HFF-Myc (cell line): ENCODE measurements at regions not wholly inside any gene's neighbourhood (a gene's known extent, or its start where the extent isn't known, plus 50 kb on each side); places are given as distances from the start of the nearest gene placed in this dataset.

Experiments
- DNase-seq: peaks from one replicate; pipeline ENCODE4 v3.0.0-alpha.2; 2011; ENCODE audit warnings: low read depth; ENCODE audit errors: extremely low read depth
- H3K4me3 ChIP-seq: replicated peaks from 2 replicates; pipeline ENCODE4 v1.5.1; 2011; ENCODE audit warnings: low read depth, mild to moderate bottlenecking, control low read depth, low read length
- TF ChIP-seq, protein P1 (sequence below): IDR thresholded peaks from 2 replicates; pipeline ENCODE4 v1.5.1; 2012; ENCODE audit warnings: mild to moderate bottlenecking, low read depth, low read length, control low read depth; ENCODE audit errors: missing control alignments

DNA sequence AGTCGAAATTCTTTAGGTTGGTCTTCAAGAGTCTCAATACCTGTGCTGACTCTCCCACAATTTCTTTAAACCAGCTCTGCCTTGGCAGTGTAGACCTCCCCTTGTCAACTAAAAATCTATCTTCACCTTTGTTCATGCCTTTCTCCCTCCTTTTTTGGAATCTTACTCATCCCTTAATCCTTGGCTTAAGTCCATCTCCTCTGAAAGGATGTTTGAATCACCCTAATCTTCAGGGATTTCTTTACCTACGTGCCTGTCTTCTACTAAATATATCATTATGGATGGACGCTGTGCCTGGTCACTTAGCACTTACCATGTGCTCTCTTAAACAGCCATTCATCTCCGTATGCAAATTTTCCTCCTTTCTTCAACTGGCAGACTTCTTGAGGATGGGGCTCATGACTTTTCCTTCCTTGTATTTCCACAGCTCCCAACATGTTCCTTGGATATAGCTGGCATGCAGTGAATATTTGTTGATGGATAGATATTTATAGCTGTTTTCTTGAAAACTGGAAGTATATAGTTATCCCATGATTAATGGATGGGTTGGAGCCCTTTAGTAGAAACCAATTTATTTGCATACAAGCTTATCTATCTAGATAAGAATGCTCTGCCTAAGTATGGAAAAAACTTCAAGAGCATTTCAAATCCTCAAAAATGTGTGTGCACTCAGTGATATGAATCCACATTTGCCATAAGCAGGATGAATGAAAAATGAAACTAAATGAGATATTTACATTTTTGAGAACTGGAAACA is 166.6 kb downstream of the SPRY1 start:
- no peak overlapping the region for H3K4me3 ChIP-seq
- DNase-seq, result no peak
- TF ChIP-seq, protein P1, sequence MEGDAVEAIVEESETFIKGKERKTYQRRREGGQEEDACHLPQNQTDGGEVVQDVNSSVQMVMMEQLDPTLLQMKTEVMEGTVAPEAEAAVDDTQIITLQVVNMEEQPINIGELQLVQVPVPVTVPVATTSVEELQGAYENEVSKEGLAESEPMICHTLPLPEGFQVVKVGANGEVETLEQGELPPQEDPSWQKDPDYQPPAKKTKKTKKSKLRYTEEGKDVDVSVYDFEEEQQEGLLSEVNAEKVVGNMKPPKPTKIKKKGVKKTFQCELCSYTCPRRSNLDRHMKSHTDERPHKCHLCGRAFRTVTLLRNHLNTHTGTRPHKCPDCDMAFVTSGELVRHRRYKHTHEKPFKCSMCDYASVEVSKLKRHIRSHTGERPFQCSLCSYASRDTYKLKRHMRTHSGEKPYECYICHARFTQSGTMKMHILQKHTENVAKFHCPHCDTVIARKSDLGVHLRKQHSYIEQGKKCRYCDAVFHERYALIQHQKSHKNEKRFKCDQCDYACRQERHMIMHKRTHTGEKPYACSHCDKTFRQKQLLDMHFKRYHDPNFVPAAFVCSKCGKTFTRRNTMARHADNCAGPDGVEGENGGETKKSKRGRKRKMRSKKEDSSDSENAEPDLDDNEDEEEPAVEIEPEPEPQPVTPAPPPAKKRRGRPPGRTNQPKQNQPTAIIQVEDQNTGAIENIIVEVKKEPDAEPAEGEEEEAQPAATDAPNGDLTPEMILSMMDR, result no peak

GRCh38 chr4:123564758-123565346 is 168.3 kb downstream of the SPRY1 start:
- no peak for DNase-seq

DNA sequence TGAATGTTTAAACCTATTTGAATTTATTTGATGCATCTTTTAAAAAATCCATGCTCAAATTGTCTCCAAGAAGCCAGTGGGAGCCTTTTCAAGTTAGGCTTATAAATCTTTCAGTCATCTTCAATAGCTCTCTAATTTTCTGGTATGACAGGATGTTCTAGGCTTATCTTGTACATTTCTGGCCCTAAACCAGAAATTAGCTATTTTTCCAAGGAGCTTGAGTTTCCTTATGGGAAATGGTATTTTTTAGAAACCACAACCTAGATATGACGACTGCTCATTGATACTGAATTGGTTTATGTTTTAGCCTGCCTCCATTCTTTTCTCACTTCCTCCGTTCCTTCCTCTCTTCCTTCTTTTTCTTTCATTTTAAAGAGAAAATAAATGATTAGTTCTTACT is 172.3 kb downstream of the SPRY1 start:
- no peak for DNase-seq
- H3K4me3 ChIP-seq, result no peak overlapping the region
- TF ChIP-seq, protein P1, result no peak

More at GRCh38 chr4:123564758-123565346, 168.3 kb downstream of the SPRY1 start:
- H3K4me3 ChIP-seq, result no peak overlapping the region
- TF ChIP-seq, protein P1, result peak; percentile 90

- no peak overlapping the region for H3K4me3 ChIP-seq
- DNase-seq, result no peak
- TF ChIP-seq, protein P1, result no peak
Measured at GRCh38 chr4:123569541-123569940, 172.9 kb downstream of the SPRY1 start.

GRCh38 chr4:123573866-123574508 is 177.4 kb downstream of the SPRY1 start:
- no peak for DNase-seq
- TF ChIP-seq, protein P1, result no peak

GRCh38 chr4:123575291-123575690 is 178.7 kb downstream of the SPRY1 start:
- no peak for DNase-seq
- TF ChIP-seq, protein P1, result no peak
- H3K4me3 ChIP-seq, result no peak overlapping the region

More at GRCh38 chr4:123573866-123574508, 177.4 kb downstream of the SPRY1 start:
- no peak overlapping the region for H3K4me3 ChIP-seq
